PC-9 (cell line): ENCODE measurements at regions not wholly inside any gene's neighbourhood (a gene's known extent, or its start where the extent isn't known, plus 50 kb on each side); places are given as distances from the start of the nearest gene placed in this dataset.

Experiments
- CTCF ChIP-seq: fragments of 200-600 bp; sonication (generic); conservative IDR thresholded peaks from 2 replicates; pipeline ENCODE4 v1.6.1; 2017; ENCODE audit warnings: mixed run types, antibody characterized with exemption, mild to moderate bottlenecking, moderate library complexity
- EZH2 ChIP-seq: fragments of 200-600 bp; sonication (generic); IDR thresholded peaks from 2 replicates; pipeline ENCODE4 v1.8.0; 2017; ENCODE audit warnings: antibody characterized with exemption, low read depth

- TF ChIP-seq CTCF (no peak), EZH2 (no peak)
Measured at GRCh38 chr14:101035466-101036225, 132.1 kb upstream of the RTL1 start.
